GM18520 (cell line): ENCODE measurements at regions not wholly inside any gene's neighbourhood (a gene's known extent, or its start where the extent isn't known, plus 50 kb on each side); places are given as distances from the start of the nearest gene placed in this dataset.
"Not testable (repeated sequence)": the region's sequence is repeated elsewhere in the genome, so short reads cannot be mapped to it uniquely, and the experiment has no call there.

Experiments used
- ATAC-seq: cut with Tn5 transposase; IDR thresholded peaks from one replicate; pipeline ENCODE4 v1.9.1; 2021; ENCODE audit not compliant: unreplicated experiment

GRCh38 chr21:15644489-15644888 is 85.3 kb upstream of the USP25 start:
- no peak for ATAC-seq

GRCh38 chr21:15645830-15646229 is 84.0 kb upstream of the USP25 start:
- no peak for ATAC-seq

- no peak for ATAC-seq
Measured at GRCh38 chr21:15650735-15651134, 79.0 kb upstream of the USP25 start.

GRCh38 chr21:15651172-15651571 is 78.6 kb upstream of the USP25 start:
- ATAC-seq = no peak

- no peak for ATAC-seq
Measured at GRCh38 chr21:15653710-15654109, 76.1 kb upstream of the USP25 start.

GRCh38 chr21:15654171-15654570 is 75.6 kb upstream of the USP25 start:
- no peak for ATAC-seq

GRCh38 chr21:15659753-15660422 is 69.9 kb upstream of the USP25 start:
- ATAC-seq = no peak

GRCh38 chr21:15660423-15660804 is 69.4 kb upstream of the USP25 start:
- no peak for ATAC-seq

- ATAC-seq = no peak
Measured at GRCh38 chr21:15667010-15667409, 62.8 kb upstream of the USP25 start.

GRCh38 chr21:15667819-15668218 is 62.0 kb upstream of the USP25 start:
- ATAC-seq = no peak

- no peak for ATAC-seq
Measured at GRCh38 chr21:15669247-15669646, 60.5 kb upstream of the USP25 start.

GRCh38 chr21:15671188-15671587 is 58.6 kb upstream of the USP25 start:
- ATAC-seq = no peak

- ATAC-seq = not testable (repeated sequence)
Measured at GRCh38 chr21:15672578-15672977, 57.2 kb upstream of the USP25 start.

- no peak for ATAC-seq
Measured at GRCh38 chr21:15676935-15677334, 52.8 kb upstream of the USP25 start.

- ATAC-seq = no peak
Measured at GRCh38 chr21:15679630-15680029, 50.2 kb upstream of the USP25 start.
